ENCODE measurements at regions not wholly inside any gene's neighbourhood (a gene's known extent, or its start where the extent isn't known, plus 50 kb on each side); places are given as distances from the start of the nearest gene placed in this dataset.

GRCh38 chr12:58105225-58106119 lies 164.1 kb downstream of the ATP23 start:
- TF ChIP-seq CTCF (IDR thresholded peaks at IDR 0.05; ENCODE audit: borderline replicate concordance, extremely low read depth, low read length, poor library complexity, severe bottlenecking) (no peak), EZH2 (IDR thresholded peaks at IDR 0.05; ENCODE audit: borderline replicate concordance, low read depth, low read length, severe bottlenecking) (no peak)
